ENCODE measurements at regions not wholly inside any gene's neighbourhood (a gene's known extent, or its start where the extent isn't known, plus 50 kb on each side); places are given as distances from the start of the nearest gene placed in this dataset.

- TF ChIP-seq EP300 (IDR thresholded peaks at IDR 0.05; ENCODE audit: borderline replicate concordance in 1 of 2, low read depth in 2 of 2, low read length in 2 of 2) (no peak), POU5F1 (IDR thresholded peaks at IDR 0.05; ENCODE audit: low read depth, low read length) (no peak), ASH2L (IDR thresholded peaks at IDR 0.05; ENCODE audit: low read length) (no peak)
Measured at GRCh38 chr4:113826421-113826820, 64.9 kb upstream of the CAMK2D start (continued).

Data from H1 (cell line).